ENCODE measurements at regions not wholly inside any gene's neighbourhood (a gene's known extent, or its start where the extent isn't known, plus 50 kb on each side); places are given as distances from the start of the nearest gene placed in this dataset.
"Not testable (repeated sequence)": the region's sequence is repeated elsewhere in the genome, so short reads cannot be mapped to it uniquely, and the experiment has no call there.

DNA sequence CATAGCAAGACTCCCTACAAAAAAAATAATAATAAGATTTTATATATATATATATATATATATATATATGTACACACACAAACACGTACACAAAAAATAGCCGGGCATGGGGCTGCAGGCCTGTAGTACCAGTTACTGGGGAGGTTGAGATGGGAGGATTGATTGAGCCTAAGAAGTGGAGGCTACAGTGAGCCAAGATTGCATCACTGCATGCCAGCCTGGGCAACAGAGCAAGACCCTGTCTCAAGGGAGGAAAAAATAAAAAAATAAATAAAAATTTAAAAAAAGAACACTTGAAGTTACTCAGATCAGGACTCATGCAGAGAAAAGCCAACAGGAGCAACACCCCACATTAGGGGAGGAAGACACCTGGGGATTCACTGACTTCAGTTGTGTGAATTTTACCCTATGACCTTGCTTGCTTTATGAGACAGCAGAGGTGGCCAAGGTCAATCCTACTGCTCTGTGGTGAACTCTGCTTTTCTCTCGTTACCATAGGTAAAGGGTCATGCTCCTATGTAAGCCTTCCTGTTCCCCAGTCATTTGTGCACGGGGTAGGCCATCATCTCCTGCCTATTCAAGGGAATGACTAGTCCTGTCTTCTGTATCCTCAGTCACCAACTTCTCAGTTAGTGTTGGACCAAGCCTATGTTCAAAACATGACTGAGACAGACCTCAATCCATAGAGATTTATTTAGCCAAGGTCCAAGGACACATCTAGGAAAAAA is 1119.8 kb upstream of the TMEM132C start:
- no peaks in the 10 kb centered on the region for H3K9me3 Mint-ChIP-seq
- no peak for ATAC-seq (replicated peaks in 1 of 2)
- no peak overlapping the region for H3K27ac Mint-ChIP-seq
- H3K4me1 Mint-ChIP-seq (ENCODE audit: low read depth) = no peaks in the 10 kb centered on the region
- no peak overlapping the region for H3K4me3 Mint-ChIP-seq
- DNase-seq = no peak
- H3K36me3 Mint-ChIP-seq (ENCODE audit: insufficient read depth in 2 of 2) = peaks cover 2% of the 10 kb centered on the region in 2 donors
- H3K27me3 Mint-ChIP-seq (ENCODE audit: low read depth) = no peaks in the 10 kb centered on the region

DNA sequence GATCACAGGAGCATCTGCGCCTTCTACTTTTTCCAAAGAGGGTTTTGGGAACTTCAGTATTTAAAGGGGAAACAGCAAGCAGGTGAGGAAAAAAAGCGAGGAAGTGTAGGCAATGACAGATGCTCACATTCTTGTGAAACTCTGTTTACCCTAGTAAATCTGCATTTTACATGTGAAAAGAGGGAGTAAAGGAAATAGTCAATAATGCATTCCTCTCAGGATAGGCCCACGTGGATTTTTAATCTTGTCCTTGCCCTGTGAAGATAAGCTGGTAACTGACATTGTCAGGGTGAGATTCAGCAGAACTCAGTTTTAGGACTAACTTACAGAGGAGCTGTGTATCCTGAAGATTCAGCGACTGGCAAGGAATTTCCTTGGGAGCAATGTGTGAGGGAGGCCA is 1119.2 kb upstream of the TMEM132C start:
- Mint-ChIP-seq H3K4me1 (ENCODE audit: low read depth) (no peaks in the 10 kb centered on the region), H3K27ac (no peak overlapping the region), H3K4me3 (no peak overlapping the region), H3K9me3 (no peaks in the 10 kb centered on the region), H3K27me3 (ENCODE audit: low read depth) (no peaks in the 10 kb centered on the region), H3K36me3 (ENCODE audit: insufficient read depth in 2 of 2) (peaks cover 2% of the 10 kb centered on the region in 2 donors)
- ATAC-seq (replicated peaks in 1 of 2) = no peak
- DNase-seq = no peak

DNA sequence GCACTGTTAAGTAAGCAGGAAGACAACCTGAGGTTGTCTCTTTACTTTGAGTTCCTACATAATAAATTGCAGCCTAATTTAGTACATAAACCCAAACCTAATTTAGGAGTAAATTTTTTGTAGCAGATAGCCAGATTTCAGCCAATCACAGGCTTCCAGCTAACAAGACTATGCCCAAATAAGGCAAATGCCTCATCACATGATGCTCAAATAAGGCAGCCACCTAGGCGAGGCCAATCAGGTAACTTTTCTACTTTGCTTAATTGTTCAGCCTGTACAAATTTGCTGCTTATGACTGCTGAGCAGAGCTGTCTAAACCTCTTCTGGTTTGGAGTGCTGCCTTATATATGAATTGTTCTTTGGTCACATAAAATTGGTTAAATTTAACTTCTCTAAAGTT is 1118.7 kb upstream of the TMEM132C start:
- Mint-ChIP-seq H3K4me1 (ENCODE audit: low read depth) (no peaks in the 10 kb centered on the region), H3K4me3 (no peak overlapping the region), H3K27ac (no peak overlapping the region), H3K36me3 (ENCODE audit: insufficient read depth in 2 of 2) (peaks cover 2% of the 10 kb centered on the region in 2 donors), H3K27me3 (ENCODE audit: low read depth) (no peaks in the 10 kb centered on the region), H3K9me3 (no peaks in the 10 kb centered on the region)
- DNase-seq = no peak
- no peak for ATAC-seq (replicated peaks in 1 of 2)

DNA sequence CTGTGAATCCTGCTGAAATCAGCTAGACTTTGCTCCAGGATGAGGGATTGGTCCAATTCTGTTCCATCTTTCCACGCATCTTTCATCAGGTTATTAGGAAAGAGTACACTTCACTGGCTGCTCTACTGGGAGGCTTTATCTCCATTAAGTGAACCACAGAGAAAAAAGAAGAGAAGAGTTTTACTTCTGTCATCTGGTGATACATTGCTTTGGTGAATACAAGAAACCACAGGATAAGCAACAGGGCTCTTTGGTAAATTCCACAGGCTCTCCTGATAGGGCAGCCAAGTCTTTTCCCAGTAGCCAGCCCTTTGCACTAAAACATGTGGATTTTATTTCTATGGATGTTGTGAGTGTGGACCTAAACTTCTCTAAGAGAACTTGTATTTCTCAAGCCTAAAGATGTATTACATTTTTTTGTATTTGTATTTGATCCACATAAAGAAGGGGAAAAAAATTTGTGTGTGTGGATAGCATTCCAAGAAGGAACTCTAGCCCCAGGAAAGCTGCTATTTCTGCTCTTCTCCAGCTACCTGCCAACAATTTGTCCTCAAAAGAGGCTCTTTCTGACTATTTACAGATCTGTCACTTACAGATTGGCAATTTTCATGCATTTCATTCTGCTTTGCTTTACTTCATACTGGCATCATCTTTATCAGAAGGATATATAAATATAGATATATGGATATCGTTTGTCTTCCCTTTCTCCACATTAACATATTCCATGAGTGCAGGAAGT is 1117.6 kb upstream of the TMEM132C start:
- ATAC-seq (replicated peaks in 1 of 2) (no peak), DNase-seq (no peak)
- Mint-ChIP-seq H3K27me3 (ENCODE audit: low read depth) (no peaks in the 10 kb centered on the region), H3K27ac (no peak overlapping the region), H3K4me1 (ENCODE audit: low read depth) (no peaks in the 10 kb centered on the region), H3K9me3 (no peaks in the 10 kb centered on the region), H3K36me3 (ENCODE audit: insufficient read depth in 2 of 2) (peaks cover 2% of the 10 kb centered on the region in 2 donors), H3K4me3 (no peak overlapping the region)

DNA sequence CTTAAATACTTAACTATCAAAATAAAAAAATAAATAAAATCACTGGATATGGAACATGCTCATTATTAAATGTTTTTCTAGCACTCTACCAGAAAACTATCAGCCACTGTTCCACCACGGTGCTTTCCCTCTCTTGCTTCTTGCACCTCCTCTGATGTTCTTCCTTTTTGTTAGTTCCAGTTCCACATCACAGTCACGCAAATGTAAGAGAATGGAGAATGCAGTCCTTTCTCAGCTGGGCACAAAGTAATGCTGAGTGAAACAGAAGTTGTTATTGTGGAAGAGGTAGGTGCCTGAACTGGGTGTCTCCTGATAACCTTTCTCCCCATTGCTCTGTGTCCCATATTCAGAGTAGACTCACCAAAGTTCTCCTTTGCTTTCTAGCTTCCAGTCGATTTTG is 1116.9 kb upstream of the TMEM132C start:
- H3K9me3 Mint-ChIP-seq = no peaks in the 10 kb centered on the region
- DNase-seq (no peak), ATAC-seq (replicated peaks in 1 of 2) (no peak)
- H3K4me1 Mint-ChIP-seq (ENCODE audit: low read depth) = no peaks in the 10 kb centered on the region
- H3K4me3 Mint-ChIP-seq = no peak overlapping the region
- H3K27me3 Mint-ChIP-seq (ENCODE audit: low read depth) = no peaks in the 10 kb centered on the region
- peaks cover 2% of the 10 kb centered on the region in 2 donors for H3K36me3 Mint-ChIP-seq (ENCODE audit: insufficient read depth in 2 of 2)
- H3K27ac Mint-ChIP-seq = no peak overlapping the region

DNA sequence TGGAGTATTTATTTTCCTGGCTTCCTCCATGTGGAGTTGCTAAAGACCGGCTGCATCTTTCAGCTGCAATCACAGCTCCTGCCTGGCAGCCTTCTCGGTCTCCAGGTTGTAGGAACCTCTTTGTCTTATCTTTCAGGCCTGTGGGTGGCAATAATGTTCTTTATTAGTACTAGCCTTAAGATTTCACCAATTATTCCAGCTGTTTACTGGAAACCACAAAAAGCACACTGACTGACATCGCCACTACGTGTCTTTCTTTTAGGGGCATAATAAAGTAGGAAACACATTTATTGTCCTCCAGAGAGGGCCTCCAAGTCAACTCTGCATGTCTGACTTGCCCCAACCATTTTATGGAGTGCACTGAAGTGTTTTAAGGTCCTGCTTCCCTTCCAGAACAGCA is 1116.5 kb upstream of the TMEM132C start:
- no peak for ATAC-seq (replicated peaks in 1 of 2)
- Mint-ChIP-seq H3K27ac (no peak overlapping the region), H3K4me1 (ENCODE audit: low read depth) (no peaks in the 10 kb centered on the region), H3K9me3 (no peaks in the 10 kb centered on the region), H3K4me3 (no peak overlapping the region), H3K36me3 (ENCODE audit: insufficient read depth in 2 of 2) (peaks cover 2% of the 10 kb centered on the region in 2 donors), H3K27me3 (ENCODE audit: low read depth) (no peaks in the 10 kb centered on the region)
- no peak for DNase-seq

DNA sequence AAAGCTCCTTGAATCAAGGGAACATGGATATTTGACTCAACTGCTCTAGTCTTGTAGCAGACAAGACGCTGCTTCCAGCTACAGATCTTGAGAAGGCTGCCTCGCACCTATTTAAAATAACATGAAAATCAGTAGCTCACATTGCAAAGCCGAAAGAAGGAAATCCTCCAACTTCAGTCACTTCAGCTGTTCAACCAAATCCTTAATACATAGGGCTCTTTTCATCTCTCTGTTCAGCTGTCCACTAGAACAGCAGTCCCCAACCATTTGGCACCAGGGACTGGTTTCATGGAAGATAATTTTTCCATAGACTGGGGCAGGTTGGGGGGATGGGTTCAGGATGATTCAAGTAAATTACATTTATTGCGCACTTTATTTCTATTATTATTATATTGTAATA is 1116.0 kb upstream of the TMEM132C start:
- Mint-ChIP-seq H3K9me3 (no peaks in the 10 kb centered on the region), H3K4me1 (ENCODE audit: low read depth) (no peaks in the 10 kb centered on the region), H3K27me3 (ENCODE audit: low read depth) (no peaks in the 10 kb centered on the region), H3K27ac (no peak overlapping the region), H3K36me3 (ENCODE audit: insufficient read depth in 2 of 2) (peaks cover 0 to 2% of the 10 kb centered on the region in 2 donors), H3K4me3 (no peak overlapping the region)
- ATAC-seq (replicated peaks in 1 of 2) = no peak
- no peak for DNase-seq

DNA sequence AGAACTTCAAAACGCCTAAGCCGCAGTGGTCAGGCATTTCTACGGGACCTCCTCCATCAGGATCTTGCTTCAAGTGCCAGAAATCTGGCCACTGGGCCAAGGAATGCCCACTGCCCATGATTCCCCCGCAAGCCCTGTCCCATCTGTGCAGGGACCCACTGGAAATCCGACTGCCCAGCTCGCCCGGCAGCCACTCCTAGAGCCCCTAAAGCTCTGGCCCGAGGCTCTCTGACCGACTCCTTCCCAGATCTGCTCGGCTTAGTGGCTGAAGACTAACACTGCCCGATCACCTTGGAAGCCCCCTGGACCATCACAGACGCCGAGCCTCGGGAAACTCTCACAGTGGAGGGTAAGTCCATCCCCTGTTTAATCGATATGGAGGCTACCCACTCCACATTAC is 1113.0 kb upstream of the TMEM132C start:
- Mint-ChIP-seq H3K27me3 (ENCODE audit: low read depth) (no peaks in the 10 kb centered on the region), H3K4me3 (no peak overlapping the region), H3K36me3 (ENCODE audit: insufficient read depth in 2 of 2) (no peaks in the 10 kb centered on the region), H3K9me3 (no peaks in the 10 kb centered on the region), H3K4me1 (ENCODE audit: low read depth) (no peaks in the 10 kb centered on the region), H3K27ac (no peak overlapping the region)
- DNase-seq (no peak), ATAC-seq (replicated peaks in 1 of 2) (no peak)

DNA sequence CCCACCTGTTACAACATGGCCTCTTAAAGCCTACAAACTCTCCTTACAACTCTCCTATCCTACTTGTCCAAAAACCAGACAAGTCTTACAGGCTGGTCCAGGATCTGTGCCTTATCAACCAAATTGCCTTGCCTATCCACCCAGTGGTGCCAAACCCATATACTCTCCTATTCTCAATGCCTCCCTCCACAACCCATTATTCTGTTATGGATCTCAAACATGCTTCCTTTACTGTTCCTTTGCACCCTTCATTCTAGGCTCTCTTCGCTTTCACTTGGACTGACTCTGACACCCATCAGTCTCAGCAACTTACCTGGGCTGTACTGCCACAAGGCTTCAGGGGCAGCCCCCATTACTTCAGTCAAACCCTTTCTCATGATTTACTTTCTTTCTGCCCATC is 1112.1 kb upstream of the TMEM132C start:
- H3K4me1 Mint-ChIP-seq (ENCODE audit: low read depth); H3K4me3 Mint-ChIP-seq; H3K36me3 Mint-ChIP-seq (ENCODE audit: insufficient read depth in 2 of 2); DNase-seq; H3K27ac Mint-ChIP-seq; H3K9me3 Mint-ChIP-seq; H3K27me3 Mint-ChIP-seq (ENCODE audit: low read depth); ATAC-seq (replicated peaks in 1 of 2): not testable (repeated sequence)

DNA sequence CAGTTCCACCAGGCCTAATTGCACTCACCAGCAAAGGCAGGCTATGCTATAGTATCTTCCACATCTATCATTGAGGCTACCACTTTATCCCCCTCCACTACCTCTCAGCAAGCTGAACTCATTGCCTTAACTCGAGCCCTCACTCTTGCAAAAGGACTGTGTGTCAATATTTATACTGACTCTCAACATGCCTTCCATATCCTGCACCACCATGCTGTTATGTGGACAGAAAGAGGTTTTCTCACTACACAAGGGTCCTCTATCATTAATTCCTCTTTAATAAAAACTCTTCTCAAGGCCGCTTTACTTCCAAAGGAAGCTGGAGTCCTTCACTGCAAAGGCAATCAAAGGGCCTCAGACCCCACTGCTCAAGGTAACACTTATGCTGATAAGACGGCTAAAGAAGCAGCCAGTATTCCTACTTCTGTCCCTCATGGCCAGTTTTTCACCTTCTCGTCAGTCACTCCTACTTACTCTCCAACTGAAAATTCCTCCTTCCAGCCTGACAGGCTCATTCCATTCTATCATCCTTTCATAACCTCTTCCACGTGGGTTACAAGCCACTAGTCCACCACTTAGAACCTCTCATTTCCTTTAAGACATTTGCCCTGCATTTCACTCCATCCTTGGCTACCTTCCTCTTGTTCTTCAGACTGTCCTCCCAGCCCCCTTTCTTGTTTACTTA is 1110.9 kb upstream of the TMEM132C start:
- H3K27me3 Mint-ChIP-seq (ENCODE audit: low read depth); ATAC-seq (replicated peaks in 1 of 2); H3K9me3 Mint-ChIP-seq: not testable (repeated sequence)

DNA sequence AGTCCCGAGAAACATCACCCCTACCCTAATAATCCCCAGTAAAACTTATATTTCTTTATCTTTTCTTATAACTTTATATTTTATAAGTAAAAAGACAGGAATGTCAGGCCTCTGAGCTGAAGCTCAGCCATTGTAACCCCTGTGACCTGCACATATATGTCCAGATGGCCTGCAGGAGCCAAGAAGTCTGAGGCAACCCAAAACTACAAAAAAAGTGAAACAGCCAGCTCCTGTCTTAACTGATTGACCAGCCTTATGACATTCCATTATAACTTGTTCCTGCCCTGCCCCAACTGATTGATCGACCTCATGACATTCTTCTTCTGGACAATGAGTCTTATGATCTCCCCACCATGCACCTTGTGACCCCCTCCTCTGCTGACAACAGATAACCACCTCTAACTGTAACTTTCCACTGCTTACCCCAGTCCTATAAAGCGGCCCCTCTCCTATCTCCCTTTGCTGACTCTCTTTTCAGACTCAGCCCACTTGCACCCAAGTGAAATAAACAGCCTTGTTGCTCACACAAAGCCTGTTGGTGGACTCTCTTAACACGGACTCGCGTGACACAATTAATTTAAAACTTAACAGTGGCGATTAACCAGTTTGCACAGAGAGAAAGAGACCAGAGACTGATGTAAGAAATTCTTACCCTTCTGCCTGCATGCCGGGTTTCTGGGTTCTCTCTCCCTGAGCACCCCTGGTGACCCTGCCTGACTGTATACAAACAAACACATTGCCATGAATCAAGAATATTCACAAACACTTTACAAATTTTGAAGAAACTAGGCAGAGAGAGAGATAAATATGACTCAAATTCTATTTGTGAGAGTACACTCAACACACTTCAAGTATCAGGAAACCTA is 1109.2 kb upstream of the TMEM132C start:
- ATAC-seq (replicated peaks in 1 of 2); H3K27ac Mint-ChIP-seq: not testable (repeated sequence)

More for the DNA sequence above, 1110.9 kb upstream of the TMEM132C start:
- not testable (repeated sequence) for DNase-seq; H3K36me3 Mint-ChIP-seq (ENCODE audit: insufficient read depth in 2 of 2); H3K4me1 Mint-ChIP-seq (ENCODE audit: low read depth); H3K27ac Mint-ChIP-seq; H3K4me3 Mint-ChIP-seq

DNA sequence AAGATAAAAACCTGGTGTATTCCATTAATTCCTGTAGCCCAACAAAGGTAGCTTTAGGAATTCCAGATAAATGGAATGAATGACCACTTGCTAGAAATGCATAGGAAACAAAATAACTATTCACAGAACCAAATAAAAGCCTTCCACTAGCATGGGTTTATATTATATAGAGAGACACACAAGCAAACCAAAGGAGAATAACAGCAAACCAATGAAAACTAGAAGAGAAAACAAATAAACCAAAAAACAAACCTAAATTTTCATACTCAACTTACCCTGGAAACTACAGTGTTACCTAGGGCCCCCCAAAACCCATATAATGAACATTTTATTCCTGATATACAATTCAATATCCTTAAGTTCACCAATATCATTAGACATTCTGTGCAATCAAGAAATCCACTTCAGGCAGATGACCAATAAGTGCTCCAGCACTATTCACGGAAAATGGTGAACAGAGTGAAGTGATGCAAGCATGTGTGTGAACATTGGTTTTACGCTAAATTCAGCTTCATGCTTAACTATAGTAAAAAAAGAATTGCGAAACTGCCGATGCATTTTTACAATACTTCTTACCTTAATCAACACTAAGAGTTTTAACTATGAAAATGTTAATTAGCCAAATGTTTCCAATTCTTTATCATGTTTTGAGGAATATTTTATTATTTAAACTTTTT is 1108.4 kb upstream of the TMEM132C start:
- no peak overlapping the region for H3K4me3 Mint-ChIP-seq
- H3K36me3 Mint-ChIP-seq (ENCODE audit: insufficient read depth in 2 of 2) = no peaks in the 10 kb centered on the region
- no peaks in the 10 kb centered on the region for H3K27me3 Mint-ChIP-seq (ENCODE audit: low read depth)
- peaks cover 12% of the 10 kb centered on the region for H3K4me1 Mint-ChIP-seq (ENCODE audit: low read depth)
- DNase-seq = no peak
- no peaks in the 10 kb centered on the region for H3K9me3 Mint-ChIP-seq
- H3K27ac Mint-ChIP-seq = no peak overlapping the region
- no peak for ATAC-seq (replicated peaks in 1 of 2)

More for the DNA sequence above, 1109.2 kb upstream of the TMEM132C start:
- not testable (repeated sequence) for H3K4me1 Mint-ChIP-seq (ENCODE audit: low read depth); DNase-seq; H3K4me3 Mint-ChIP-seq; H3K36me3 Mint-ChIP-seq (ENCODE audit: insufficient read depth in 2 of 2); H3K27me3 Mint-ChIP-seq (ENCODE audit: low read depth); H3K9me3 Mint-ChIP-seq
